T-cell (primary cell): ENCODE measurements at regions not wholly inside any gene's neighbourhood (a gene's known extent, or its start where the extent isn't known, plus 50 kb on each side); places are given as distances from the start of the nearest gene placed in this dataset.

ENCODE experiments used
- ATAC-seq, 4 experiments: fragments of 200-7000 bp in 3 of 4; fragments of 150-1000 bp in 1 of 4; cut with Tn5 transposase; replicated peaks in 1 of 4; 1 replicate in 3 of 4; 2 replicates in 1 of 4; pipeline ENCODE4 v1.10.0; 2021; ENCODE audit warnings: moderate library complexity in 3 of 4, mild to moderate bottlenecking in 2 of 4, moderate number of reproducible peaks in 1 of 4
- CTCF ChIA-PET, 2 donors: fragments of 300-600 bp; sonication (Branson Sonifier 250); formaldehyde crosslinking; loops; one replicate each; lab custom pipeline; 2022; ENCODE audit warnings: antibody characterized with exemption in 2 of 2; lab: Charles Lee
- POLR2A ChIA-PET, 2 donors: fragments of 300-600 bp; sonication (Branson Sonifier 250); formaldehyde crosslinking; loops; one replicate each; lab custom pipeline; 2022; ENCODE audit warnings: antibody characterized with exemption in 2 of 2; lab: Charles Lee
- DNase-seq, 35 experiments: peaks; one replicate each; pipeline versions ENCODE4 v3.0.0 to v3.0.0-alpha.2; 2013 to 2023
- H3K27ac ChIP-seq: one replicate; pipeline ENCODE4 v1.5.1; 2013; ENCODE audit warnings: low read length
- H3K27me3 ChIP-seq, 2 experiments: replicated peaks in 1 of 2; 1 replicate in 1 of 2; 2 replicates in 1 of 2; pipeline versions ENCODE4 v1.6.1 to v1.7.0; 2013; ENCODE audit warnings: low read length in 1 of 2, mixed read lengths in 1 of 2; ENCODE audit not compliant: control insufficient read depth in 2 of 2, insufficient read depth in 2 of 2; ENCODE audit errors: extremely low read depth in 1 of 2
- H3K36me3 ChIP-seq, 2 donors: 1 replicate in 1 of 2; 2 replicates in 1 of 2; pipeline versions ENCODE4 v1.6.1 to v1.7.0; 2013; ENCODE audit warnings: low read length in 1 of 2; ENCODE audit not compliant: control insufficient read depth in 2 of 2, insufficient read depth in 1 of 2; ENCODE audit errors: extremely low read depth in 1 of 2
- H3K4me1 ChIP-seq, 2 experiments: 1 replicate in 1 of 2; 2 replicates in 1 of 2; pipeline versions ENCODE4 v1.6.1 to v1.7.0; 2013; ENCODE audit warnings: low read length in 2 of 2, mixed read lengths in 1 of 2; ENCODE audit not compliant: insufficient read depth in 2 of 2, control insufficient read depth in 1 of 2; ENCODE audit errors: extremely low read depth in 1 of 2
- H3K4me3 ChIP-seq, 2 donors: 1 replicate in 1 of 2; 2 replicates in 1 of 2; pipeline versions ENCODE4 v1.5.1 to v1.7.0; 2013; ENCODE audit warnings: mild to moderate bottlenecking in 2 of 2, low read length in 1 of 2, moderate library complexity in 1 of 2; ENCODE audit not compliant: control insufficient read depth in 1 of 2; ENCODE audit errors: extremely low read depth in 1 of 2
- H3K9me3 ChIP-seq: 2 replicates; pipeline ENCODE4 v1.7.0; 2013
- H3K27ac Mint-ChIP-seq, 2 donors: one replicate each; pipeline ENCODE4 v1.8.0; 2020 to 2021; ENCODE audit warnings: mild to moderate bottlenecking in 2 of 2, mixed read lengths in 2 of 2
- H3K27me3 Mint-ChIP-seq, 2 donors: one replicate each; pipeline ENCODE4 v1.8.0; 2021 to 2022; ENCODE audit warnings: mixed read lengths in 2 of 2
- H3K36me3 Mint-ChIP-seq: one replicate; pipeline ENCODE4 v1.8.0; 2021; ENCODE audit warnings: mixed read lengths
- H3K4me1 Mint-ChIP-seq, 3 donors: one replicate each; pipeline ENCODE4 v1.8.0; 2020 to 2022; ENCODE audit warnings: mixed read lengths in 3 of 3, mild to moderate bottlenecking in 1 of 3
- H3K4me3 Mint-ChIP-seq, 3 donors: one replicate each; pipeline ENCODE4 v1.8.0; 2020 to 2022; ENCODE audit warnings: mild to moderate bottlenecking in 3 of 3, mixed read lengths in 3 of 3, moderate library complexity in 3 of 3
- H3K9me3 Mint-ChIP-seq, 3 donors: one replicate each; pipeline ENCODE4 v1.8.0; 2020 to 2022; ENCODE audit warnings: mixed read lengths in 3 of 3
- WGBS: methylation state at CpG from one replicate; pipeline ENCODE4 v1.1.5; 2013; ENCODE audit warnings: missing lambda C conversion rate; ENCODE audit not compliant: insufficient coverage; 5-methylcytosine and 5-hydroxymethylcytosine counted together

DNA sequence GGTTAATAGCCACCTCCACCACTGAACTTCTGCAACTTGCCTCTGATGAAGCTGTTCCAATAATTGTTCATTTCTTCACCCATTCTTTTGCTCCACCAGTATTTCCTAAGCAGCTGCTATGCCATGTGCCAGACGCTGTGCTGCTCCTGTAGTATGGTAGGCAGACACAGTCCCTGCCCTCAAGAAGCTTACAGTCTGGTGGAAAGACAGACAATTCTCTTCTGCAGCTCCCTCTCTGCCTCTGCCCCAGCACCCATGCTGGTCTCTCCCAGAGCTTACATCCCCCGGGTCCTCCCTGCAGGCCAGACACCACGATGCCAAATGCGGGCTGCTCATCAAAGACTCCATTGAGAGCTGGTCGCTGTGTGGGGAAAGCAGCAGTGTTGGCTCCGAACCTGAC, 111.6 kb upstream of the ESRRB start:
- H3K9me3 ChIP-seq: no peaks in the 10 kb centered on the region
- Mint-ChIP-seq H3K27me3 (peaks cover 17 to 19% of the 10 kb centered on the region in 2 donors), H3K4me1 (peaks cover 0 to 4% (median 2%) of the 10 kb centered on the region in 3 donors), H3K9me3 (no peaks in the 10 kb centered on the region), H3K4me3 (no peak overlapping the region), H3K27ac (no peak overlapping the region), H3K36me3 (no peaks in the 10 kb centered on the region)
- H3K4me1 ChIP-seq: peaks cover 0 to 3% of the 10 kb centered on the region in 2 experiments
- WGBS: 94% methylated on average over 5 of the region's 6 CpGs
- ChIA-PET CTCF (no interaction called here), POLR2A (no interaction called here)
- DNase-seq (no peak), ATAC-seq (no peak)
- H3K36me3 ChIP-seq: no peaks in the 10 kb centered on the region
- H3K27ac ChIP-seq: no peak overlapping the region
- H3K4me3 ChIP-seq: no peak overlapping the region
- H3K27me3 ChIP-seq: peaks cover 0 to 23% of the 10 kb centered on the region in 2 experiments

GRCh38 chr14:76267322-76268046, 108.5 kb upstream of the ESRRB start:
- H3K27ac ChIP-seq: no peak overlapping the region
- Mint-ChIP-seq H3K27me3 (peaks cover 23 to 24% of the 10 kb centered on the region in 2 donors), H3K4me3 (peak overlapping the region in 1 of 3 donors; percentile 17), H3K4me1 (peaks cover 0 to 4% (median 2%) of the 10 kb centered on the region in 3 donors), H3K36me3 (no peaks in the 10 kb centered on the region), H3K9me3 (no peaks in the 10 kb centered on the region), H3K27ac (no peak overlapping the region)
- peaks cover 0 to 3% of the 10 kb centered on the region in 2 experiments for H3K4me1 ChIP-seq
- peak overlapping the region; percentile 8 to 62 for H3K4me3 ChIP-seq
- ChIA-PET POLR2A (no interaction called here), CTCF (no interaction called here)
- DNase-seq: peak in 4 of 35 experiments; percentile 1 to 6 (median 2)
- no peak for ATAC-seq
- H3K27me3 ChIP-seq: peaks cover 0 to 23% of the 10 kb centered on the region in 2 experiments
- H3K9me3 ChIP-seq: no peaks in the 10 kb centered on the region
- H3K36me3 ChIP-seq: no peaks in the 10 kb centered on the region
- WGBS: 23% methylated on average over 11 of the region's 27 CpGs

DNA sequence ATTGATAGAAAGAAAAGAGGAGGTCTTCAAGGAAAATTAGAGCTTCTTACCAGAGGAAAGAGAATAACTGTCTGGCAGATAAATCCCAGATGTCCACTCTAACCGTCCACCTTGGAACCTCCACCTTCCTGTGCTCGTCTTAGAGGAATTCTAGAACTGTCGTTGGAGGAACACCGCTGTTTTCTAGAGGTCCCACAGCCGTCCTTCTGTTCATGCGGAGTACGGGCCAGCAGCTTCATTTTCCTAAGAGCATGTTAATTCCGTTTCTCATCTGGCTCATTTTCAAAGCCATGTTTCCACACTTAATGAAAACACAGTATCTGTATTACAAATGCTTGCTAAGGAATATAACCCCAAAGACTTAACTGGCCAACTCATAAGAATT, 107.9 kb upstream of the ESRRB start:
- peaks cover 0 to 23% of the 10 kb centered on the region in 2 experiments for H3K27me3 ChIP-seq
- POLR2A ChIA-PET: no interaction called here
- H3K27ac ChIP-seq: no peak overlapping the region
- DNase-seq: no peak
- H3K4me3 ChIP-seq: peak overlapping the region in 1 of 2 donors; percentile 4
- H3K4me3 Mint-ChIP-seq: no peak overlapping the region
- no peaks in the 10 kb centered on the region for H3K9me3 Mint-ChIP-seq
- H3K36me3 ChIP-seq: no peaks in the 10 kb centered on the region
- peaks cover 0 to 4% (median 2%) of the 10 kb centered on the region in 3 donors for H3K4me1 Mint-ChIP-seq
- no peaks in the 10 kb centered on the region for H3K9me3 ChIP-seq
- CTCF ChIA-PET: no interaction called here
- H3K4me1 ChIP-seq: peaks cover 0 to 3% of the 10 kb centered on the region in 2 experiments
- ATAC-seq: no peak
- no peak overlapping the region for H3K27ac Mint-ChIP-seq
- WGBS: 34% methylated on average over 8 of the region's 8 CpGs
- peaks cover 23 to 24% of the 10 kb centered on the region in 2 donors for H3K27me3 Mint-ChIP-seq
- H3K36me3 Mint-ChIP-seq: no peaks in the 10 kb centered on the region

DNA sequence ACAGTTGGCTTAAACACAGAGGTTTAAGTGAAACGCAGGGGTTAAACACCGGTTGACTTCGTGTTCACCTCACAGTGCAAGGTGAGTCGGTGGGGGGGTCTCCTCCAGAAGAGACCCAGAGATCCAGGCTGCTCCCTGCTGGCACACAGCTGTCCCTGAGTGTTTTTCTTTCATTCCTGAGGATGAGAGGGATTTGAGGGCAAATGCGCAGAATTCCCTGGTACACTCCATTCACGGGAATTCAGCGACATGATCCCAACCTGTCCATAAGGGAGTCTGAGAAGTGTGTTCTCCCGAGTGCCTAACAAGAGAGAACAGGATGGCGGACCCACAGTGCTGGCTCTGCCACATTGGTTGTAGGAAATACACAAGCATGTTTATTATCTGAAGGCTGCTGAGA, 107.2 kb upstream of the ESRRB start:
- no peaks in the 10 kb centered on the region for H3K36me3 ChIP-seq
- Mint-ChIP-seq H3K36me3 (no peaks in the 10 kb centered on the region), H3K4me1 (peaks cover 0 to 4% (median 2%) of the 10 kb centered on the region in 3 donors), H3K4me3 (no peak overlapping the region), H3K9me3 (no peaks in the 10 kb centered on the region), H3K27ac (no peak overlapping the region), H3K27me3 (peaks cover 19% of the 10 kb centered on the region in 2 donors)
- ChIA-PET CTCF (no interaction called here), POLR2A (no interaction called here)
- no peak overlapping the region for H3K4me3 ChIP-seq
- ATAC-seq (no peak), DNase-seq (no peak)
- peaks cover 0 to 3% of the 10 kb centered on the region in 2 experiments for H3K4me1 ChIP-seq
- H3K9me3 ChIP-seq: no peaks in the 10 kb centered on the region
- WGBS: 84% methylated on average over 6 of the region's 9 CpGs
- no peak overlapping the region for H3K27ac ChIP-seq
- peaks cover 0 to 23% of the 10 kb centered on the region in 2 experiments for H3K27me3 ChIP-seq

GRCh38 chr14:76271041-76271755, 104.7 kb upstream of the ESRRB start:
- POLR2A ChIA-PET: no interaction called here

GRCh38 chr14:76272349-76272748, 103.6 kb upstream of the ESRRB start:
- Mint-ChIP-seq H3K4me1 (peaks cover 0 to 3% (median 0%) of the 10 kb centered on the region in 3 donors), H3K27ac (no peak overlapping the region), H3K9me3 (no peaks in the 10 kb centered on the region), H3K4me3 (no peak overlapping the region), H3K36me3 (no peaks in the 10 kb centered on the region), H3K27me3 (peaks cover 4 to 10% of the 10 kb centered on the region in 2 donors)
- ATAC-seq: no peak
- ChIA-PET CTCF (no interaction called here), POLR2A (no interaction called here)
- Histone ChIP-seq H3K27me3 (peaks cover 0 to 10% of the 10 kb centered on the region in 2 experiments), H3K36me3 (no peaks in the 10 kb centered on the region), H3K9me3 (no peaks in the 10 kb centered on the region), H3K4me3 (no peak overlapping the region), H3K27ac (no peak overlapping the region), H3K4me1 (peaks cover 0 to 2% of the 10 kb centered on the region in 2 experiments)
- no peak for DNase-seq

More at GRCh38 chr14:76271041-76271755, 104.7 kb upstream of the ESRRB start:
- WGBS: no CpG with 5 or more reads among the region's 15 CpGs
- peaks cover 9 to 10% of the 10 kb centered on the region in 2 donors for H3K27me3 Mint-ChIP-seq
- Histone ChIP-seq H3K4me3 (no peak overlapping the region), H3K9me3 (no peaks in the 10 kb centered on the region), H3K27ac (no peak overlapping the region), H3K36me3 (no peaks in the 10 kb centered on the region), H3K4me1 (peaks cover 0 to 3% of the 10 kb centered on the region in 2 experiments), H3K27me3 (peaks cover 0 to 15% of the 10 kb centered on the region in 2 experiments)
- no peaks in the 10 kb centered on the region for H3K36me3 Mint-ChIP-seq
- DNase-seq (no peak), ATAC-seq (no peak)
- no peak overlapping the region for H3K4me3 Mint-ChIP-seq
- CTCF ChIA-PET: no interaction called here
- no peaks in the 10 kb centered on the region for H3K9me3 Mint-ChIP-seq
- H3K27ac Mint-ChIP-seq: no peak overlapping the region
- peaks cover 0 to 4% (median under 1%) of the 10 kb centered on the region in 3 donors for H3K4me1 Mint-ChIP-seq
